Mesothelial cell of epicardium (in vitro differentiated cells): ENCODE measurements at regions not wholly inside any gene's neighbourhood (a gene's known extent, or its start where the extent isn't known, plus 50 kb on each side); places are given as distances from the start of the nearest gene placed in this dataset.

Experiments
- DNase-seq, 2 experiments: peaks; one replicate each; pipeline ENCODE4 v3.0.0; 2021; ENCODE audit warnings: low spot score in 2 of 2; ENCODE audit not compliant: unreplicated experiment in 2 of 2
- H3K27ac Mint-ChIP-seq: 2 replicates; pipeline ENCODE4 v1.8.0; 2021; ENCODE audit warnings: mixed read lengths
- H3K27me3 Mint-ChIP-seq: 2 replicates; pipeline ENCODE4 v1.8.0; 2021; ENCODE audit warnings: low read depth, mixed read lengths
- H3K36me3 Mint-ChIP-seq: 2 replicates; pipeline ENCODE4 v1.8.0; 2021; ENCODE audit warnings: mixed read lengths
- H3K4me1 Mint-ChIP-seq: 2 replicates; pipeline ENCODE4 v1.8.0; 2021; ENCODE audit warnings: mixed read lengths
- H3K4me3 Mint-ChIP-seq: 2 replicates; pipeline ENCODE4 v1.8.0; 2021; ENCODE audit warnings: mild to moderate bottlenecking, moderate library complexity, mixed read lengths
- H3K9me3 Mint-ChIP-seq: 2 replicates; pipeline ENCODE4 v1.8.0; 2021; ENCODE audit warnings: mixed read lengths
- TF ChIP-seq, protein P1 (sequence below): fragments of 200-600 bp; sonication (generic); IDR thresholded peaks from one replicate; pipeline ENCODE4 v1.5.0; 2021; ENCODE audit warnings: antibody characterized with exemption; ENCODE audit not compliant: unreplicated experiment

DNA sequence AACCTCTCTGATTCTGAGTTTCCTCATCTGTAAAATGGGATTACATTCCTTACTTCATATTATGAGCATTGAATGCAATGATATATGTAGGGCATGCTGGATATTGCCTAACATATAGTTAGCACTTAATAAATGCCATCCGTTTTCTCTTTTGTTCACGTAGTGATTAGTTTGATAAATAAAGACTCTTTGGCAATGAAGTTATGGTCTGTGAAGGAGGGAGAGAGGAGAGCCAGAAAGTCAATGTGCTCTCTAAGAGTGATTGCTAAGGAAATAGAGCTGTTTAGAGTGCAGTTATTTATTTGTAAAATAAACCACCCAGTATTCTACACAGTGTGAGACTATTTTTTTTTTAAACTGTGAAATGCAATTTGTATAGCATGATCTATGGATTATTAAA, 207.9 kb upstream of the E2F8 start:
- H3K27me3 Mint-ChIP-seq: peaks cover 8% of the 10 kb centered on the region
- no peak overlapping the region for H3K4me3 Mint-ChIP-seq
- TF ChIP-seq, protein P1, sequence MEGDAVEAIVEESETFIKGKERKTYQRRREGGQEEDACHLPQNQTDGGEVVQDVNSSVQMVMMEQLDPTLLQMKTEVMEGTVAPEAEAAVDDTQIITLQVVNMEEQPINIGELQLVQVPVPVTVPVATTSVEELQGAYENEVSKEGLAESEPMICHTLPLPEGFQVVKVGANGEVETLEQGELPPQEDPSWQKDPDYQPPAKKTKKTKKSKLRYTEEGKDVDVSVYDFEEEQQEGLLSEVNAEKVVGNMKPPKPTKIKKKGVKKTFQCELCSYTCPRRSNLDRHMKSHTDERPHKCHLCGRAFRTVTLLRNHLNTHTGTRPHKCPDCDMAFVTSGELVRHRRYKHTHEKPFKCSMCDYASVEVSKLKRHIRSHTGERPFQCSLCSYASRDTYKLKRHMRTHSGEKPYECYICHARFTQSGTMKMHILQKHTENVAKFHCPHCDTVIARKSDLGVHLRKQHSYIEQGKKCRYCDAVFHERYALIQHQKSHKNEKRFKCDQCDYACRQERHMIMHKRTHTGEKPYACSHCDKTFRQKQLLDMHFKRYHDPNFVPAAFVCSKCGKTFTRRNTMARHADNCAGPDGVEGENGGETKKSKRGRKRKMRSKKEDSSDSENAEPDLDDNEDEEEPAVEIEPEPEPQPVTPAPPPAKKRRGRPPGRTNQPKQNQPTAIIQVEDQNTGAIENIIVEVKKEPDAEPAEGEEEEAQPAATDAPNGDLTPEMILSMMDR: no peak
- no peaks in the 10 kb centered on the region for H3K4me1 Mint-ChIP-seq
- DNase-seq: no peak
- H3K36me3 Mint-ChIP-seq: no peaks in the 10 kb centered on the region
- H3K27ac Mint-ChIP-seq: no peak overlapping the region
- no peaks in the 10 kb centered on the region for H3K9me3 Mint-ChIP-seq

DNA sequence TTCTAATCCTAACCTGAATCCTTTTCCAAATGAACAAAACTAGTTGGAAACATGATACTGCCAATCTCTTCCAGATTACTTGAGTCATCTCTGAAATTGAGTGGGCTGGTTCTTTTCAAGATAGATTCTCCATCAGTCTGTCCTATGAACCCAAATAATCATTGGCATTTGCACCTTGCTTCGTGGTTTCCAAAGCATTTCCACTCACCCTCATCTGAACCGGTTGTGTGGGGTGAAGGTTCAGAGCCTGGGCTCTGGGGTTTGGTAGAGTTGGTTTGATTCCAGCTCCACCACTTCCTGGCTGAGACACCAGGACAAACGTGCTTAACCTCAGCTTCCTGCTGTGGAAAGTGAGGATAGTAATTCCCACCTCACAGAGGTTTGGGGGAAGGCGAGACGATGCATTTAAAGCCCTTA, 206.4 kb upstream of the E2F8 start:
- no peak for DNase-seq

DNA sequence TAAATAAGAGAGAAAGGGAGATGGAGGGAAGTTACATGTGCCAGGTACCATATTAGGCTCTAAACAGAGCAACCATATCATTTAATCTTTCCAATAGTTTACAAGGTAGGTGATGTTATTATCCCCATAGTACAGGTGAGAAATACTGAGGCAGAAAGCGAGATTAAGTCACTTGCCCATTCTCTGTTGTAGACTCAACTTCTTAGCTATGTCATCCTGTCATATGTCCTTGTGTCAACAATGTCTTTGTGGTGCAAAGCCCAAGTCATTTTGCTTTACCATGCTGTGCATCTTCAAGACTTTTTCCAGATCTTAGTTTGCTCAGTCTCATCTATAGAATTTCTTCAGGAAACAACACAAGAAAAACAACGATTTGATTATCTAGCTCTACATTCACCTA, 205.0 kb upstream of the E2F8 start:
- Mint-ChIP-seq H3K27ac (no peak overlapping the region), H3K27me3 (no peaks in the 10 kb centered on the region), H3K9me3 (no peaks in the 10 kb centered on the region), H3K36me3 (no peaks in the 10 kb centered on the region), H3K4me3 (no peak overlapping the region), H3K4me1 (peaks cover 10% of the 10 kb centered on the region)
- DNase-seq: no peak
- TF ChIP-seq, protein P1: no peak

More for the DNA sequence above, 206.4 kb upstream of the E2F8 start:
- Mint-ChIP-seq H3K27ac (no peak overlapping the region), H3K4me1 (peaks cover 5% of the 10 kb centered on the region), H3K4me3 (no peak overlapping the region), H3K9me3 (no peaks in the 10 kb centered on the region), H3K27me3 (peaks cover 8% of the 10 kb centered on the region), H3K36me3 (no peaks in the 10 kb centered on the region)
- TF ChIP-seq, protein P1: no peak

DNA sequence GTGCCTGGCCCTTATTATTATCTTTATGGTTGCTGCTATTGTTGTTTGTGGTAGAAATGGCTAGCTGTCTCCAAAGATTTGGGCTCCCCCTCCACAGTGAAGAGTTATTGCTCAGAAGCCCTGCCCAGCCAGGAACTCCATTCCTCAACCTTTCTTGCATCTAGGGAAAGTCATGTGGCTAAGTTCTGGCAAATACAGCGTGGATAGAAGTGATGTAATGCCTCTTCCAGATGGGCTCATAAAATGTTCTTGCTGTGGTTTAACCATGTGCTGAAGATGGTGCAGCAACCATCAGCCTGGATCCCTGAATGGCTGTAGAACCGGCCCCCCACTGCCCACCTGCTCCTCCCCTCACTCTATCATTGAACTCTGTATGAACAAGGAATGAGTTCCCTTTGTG, 203.5 kb upstream of the E2F8 start:
- Mint-ChIP-seq H3K27me3 (no peaks in the 10 kb centered on the region), H3K27ac (no peak overlapping the region), H3K36me3 (no peaks in the 10 kb centered on the region), H3K4me3 (no peak overlapping the region), H3K9me3 (no peaks in the 10 kb centered on the region), H3K4me1 (peaks cover 10% of the 10 kb centered on the region)
- TF ChIP-seq, protein P1: no peak
- no peak for DNase-seq

DNA sequence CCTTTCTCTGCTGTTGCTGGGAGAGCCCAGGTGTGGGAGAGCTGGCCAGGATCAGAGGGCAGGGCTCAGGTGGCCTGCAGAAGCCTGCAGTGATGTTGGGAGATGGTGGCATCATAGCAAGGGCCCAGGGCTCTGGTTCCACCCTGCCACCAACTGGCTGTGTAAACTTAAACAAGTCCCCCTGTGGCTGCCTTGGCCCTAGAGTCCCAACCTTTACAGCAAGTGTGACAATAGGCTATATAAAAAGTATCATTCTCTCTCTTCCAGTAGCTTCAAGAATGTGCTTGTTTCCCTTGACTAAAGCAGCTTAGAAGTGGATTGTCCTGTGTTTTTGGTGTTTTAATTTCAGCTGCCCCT, 201.8 kb upstream of the E2F8 start:
- H3K4me3 Mint-ChIP-seq: no peak overlapping the region
- peaks cover 10% of the 10 kb centered on the region for H3K4me1 Mint-ChIP-seq
- H3K27me3 Mint-ChIP-seq: peaks cover 8% of the 10 kb centered on the region
- no peak for DNase-seq
- H3K36me3 Mint-ChIP-seq: no peaks in the 10 kb centered on the region
- TF ChIP-seq, protein P1: no peak
- no peaks in the 10 kb centered on the region for H3K9me3 Mint-ChIP-seq
- H3K27ac Mint-ChIP-seq: peak overlapping the region; percentile 37
